A673 (cell line): ENCODE measurements at regions not wholly inside any gene's neighbourhood (a gene's known extent, or its start where the extent isn't known, plus 50 kb on each side); places are given as distances from the start of the nearest gene placed in this dataset.

Experiments
- BruUV-seq: library from RNA; stranded (reverse); fragments of 400-500 nt; replicated peaks from 2 replicates; lab custom pipeline; 2021; lab: Mats Ljungman, UMichigan
- CTCF ChIA-PET: fragments of 300-600 bp; sonication (Branson Sonifier 250); formaldehyde crosslinking; loops from one replicate; lab custom pipeline; 2022; ENCODE audit warnings: antibody characterized with exemption; lab: Charles Lee
- POLR2A ChIA-PET: fragments of 300-600 bp; sonication (Branson Sonifier 250); formaldehyde crosslinking; loops from one replicate; lab custom pipeline; 2022; ENCODE audit warnings: antibody characterized with exemption; ENCODE audit not compliant: low non-redundant PET; lab: Charles Lee
- DNase-seq: peaks from one replicate; pipeline ENCODE4 v3.0.0-alpha.2; 2015; ENCODE audit warnings: low spot score
- H3K27ac ChIP-seq: fragments of 200-600 bp; sonication (generic); 2 replicates; pipeline ENCODE4 v1.5.1; 2016; ENCODE audit warnings: mixed run types, low read depth, mild to moderate bottlenecking, mixed read lengths, antibody characterized with exemption, low read length; ENCODE audit not compliant: poor library complexity, severe bottlenecking
- H3K27me3 ChIP-seq: fragments of 200-600 bp; sonication (generic); replicated peaks from 2 replicates; pipeline ENCODE4 v1.6.1; 2017; ENCODE audit warnings: mixed run types, low read depth, mild to moderate bottlenecking, mixed read lengths, antibody characterized with exemption, low read length; ENCODE audit not compliant: insufficient read depth, poor library complexity
- H3K36me3 ChIP-seq: fragments of 200-600 bp; sonication (generic); 2 replicates; pipeline ENCODE4 v1.6.1; 2016; ENCODE audit warnings: mixed run types, mild to moderate bottlenecking, mixed read lengths, antibody characterized with exemption, low read length; ENCODE audit not compliant: insufficient read depth, poor library complexity, severe bottlenecking
- H3K4me1 ChIP-seq: fragments of 200-600 bp; sonication (generic); 2 replicates; pipeline ENCODE4 v1.6.1; 2017; ENCODE audit warnings: mixed run types, mild to moderate bottlenecking, mixed read lengths, antibody characterized with exemption, low read length; ENCODE audit not compliant: insufficient read depth, poor library complexity, severe bottlenecking
- H3K4me3 ChIP-seq: fragments of 200-600 bp; sonication (generic); 2 replicates; pipeline ENCODE4 v1.5.1; 2016; ENCODE audit warnings: low read depth, mixed run types, mild to moderate bottlenecking, mixed read lengths, low read length; ENCODE audit not compliant: poor library complexity, severe bottlenecking
- H3K9me3 ChIP-seq: fragments of 200-600 bp; sonication (generic); 2 replicates; pipeline ENCODE4 v1.6.1; 2016; ENCODE audit warnings: mixed run types, low read depth, mild to moderate bottlenecking, mixed read lengths, antibody characterized with exemption, low read length; ENCODE audit not compliant: poor library complexity, severe bottlenecking
- EZH2 ChIP-seq: fragments of 200-600 bp; sonication (generic); IDR thresholded peaks from 2 replicates; pipeline ENCODE4 v1.6.1; 2017; ENCODE audit warnings: borderline replicate concordance, low read depth, mild to moderate bottlenecking, mixed read lengths, antibody characterized with exemption, low read length; ENCODE audit not compliant: poor library complexity, severe bottlenecking
- intact Hi-C: fragments of 100-400 bp; cut with micrococcal nuclease; formaldehyde crosslinking; loops from one replicate; pipeline ENCODE4 v1.10.0; 2022; ENCODE audit not compliant: unreplicated experiment
- TF ChIP-seq, protein P1 (sequence below): fragments of 300-800, 200-600 bp; sonication (generic); conservative IDR thresholded peaks from 2 replicates; pipeline ENCODE4 v1.5.1; 2017; ENCODE audit warnings: low read depth, mild to moderate bottlenecking, antibody characterized with exemption, low read length, moderate library complexity, mixed read lengths

DNA sequence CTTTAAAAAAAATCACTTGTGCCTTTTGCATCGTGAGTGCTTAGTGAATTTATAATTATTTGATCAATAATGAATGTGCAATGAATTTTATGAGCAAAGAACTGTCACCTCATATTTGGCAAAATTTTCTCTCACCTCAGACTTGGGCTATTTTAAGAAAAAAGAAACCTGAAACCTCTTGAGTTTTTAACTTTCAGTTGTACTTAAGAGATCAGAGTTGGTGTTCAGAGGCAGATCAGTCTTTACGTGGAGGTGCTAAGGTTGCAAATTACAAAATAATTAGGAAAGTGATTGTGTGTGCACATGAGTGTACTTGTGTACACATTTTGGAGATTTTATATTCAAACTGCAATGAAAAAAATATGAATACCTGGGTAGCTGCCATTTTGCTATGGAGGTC, 218.7 kb upstream of the RBFOX1 start:
- Histone ChIP-seq H3K9me3 (no peaks in the 10 kb centered on the region), H3K27ac (no peak overlapping the region), H3K27me3 (no peaks in the 10 kb centered on the region), H3K4me3 (no peak overlapping the region), H3K4me1 (no peaks in the 10 kb centered on the region), H3K36me3 (no peaks in the 10 kb centered on the region)
- no peak for DNase-seq
- intact Hi-C loops: no loop called here
- ChIA-PET POLR2A (no interaction called here), CTCF (no interaction called here)
- no peak for TF ChIP-seq EZH2
- TF ChIP-seq, protein P1, sequence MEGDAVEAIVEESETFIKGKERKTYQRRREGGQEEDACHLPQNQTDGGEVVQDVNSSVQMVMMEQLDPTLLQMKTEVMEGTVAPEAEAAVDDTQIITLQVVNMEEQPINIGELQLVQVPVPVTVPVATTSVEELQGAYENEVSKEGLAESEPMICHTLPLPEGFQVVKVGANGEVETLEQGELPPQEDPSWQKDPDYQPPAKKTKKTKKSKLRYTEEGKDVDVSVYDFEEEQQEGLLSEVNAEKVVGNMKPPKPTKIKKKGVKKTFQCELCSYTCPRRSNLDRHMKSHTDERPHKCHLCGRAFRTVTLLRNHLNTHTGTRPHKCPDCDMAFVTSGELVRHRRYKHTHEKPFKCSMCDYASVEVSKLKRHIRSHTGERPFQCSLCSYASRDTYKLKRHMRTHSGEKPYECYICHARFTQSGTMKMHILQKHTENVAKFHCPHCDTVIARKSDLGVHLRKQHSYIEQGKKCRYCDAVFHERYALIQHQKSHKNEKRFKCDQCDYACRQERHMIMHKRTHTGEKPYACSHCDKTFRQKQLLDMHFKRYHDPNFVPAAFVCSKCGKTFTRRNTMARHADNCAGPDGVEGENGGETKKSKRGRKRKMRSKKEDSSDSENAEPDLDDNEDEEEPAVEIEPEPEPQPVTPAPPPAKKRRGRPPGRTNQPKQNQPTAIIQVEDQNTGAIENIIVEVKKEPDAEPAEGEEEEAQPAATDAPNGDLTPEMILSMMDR: no peak
- no TSS peak for BruUV-seq

DNA sequence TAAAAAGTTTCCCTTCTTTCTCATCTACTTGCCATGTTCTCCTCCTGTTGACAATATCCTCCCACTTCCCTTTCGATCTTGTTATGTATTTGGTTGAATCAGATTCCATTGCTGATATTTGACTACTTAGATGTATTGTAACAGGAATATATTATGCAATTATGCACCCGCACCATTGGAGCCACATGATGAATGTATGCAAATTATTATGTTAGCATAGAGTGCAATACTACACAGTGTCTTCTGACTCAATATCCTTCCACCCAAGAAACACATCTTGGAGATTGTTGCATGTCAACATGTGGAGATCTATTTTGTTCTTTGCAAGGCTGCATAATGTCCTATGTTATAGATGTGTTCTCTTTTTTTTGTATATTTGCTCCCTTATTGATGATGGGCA, 219.2 kb upstream of the RBFOX1 start:
- Histone ChIP-seq H3K4me1 (no peaks in the 10 kb centered on the region), H3K4me3 (no peak overlapping the region), H3K36me3 (no peaks in the 10 kb centered on the region), H3K27me3 (no peaks in the 10 kb centered on the region), H3K27ac (no peak overlapping the region), H3K9me3 (no peaks in the 10 kb centered on the region)
- no peak for TF ChIP-seq EZH2
- TF ChIP-seq, protein P1: no peak
- CTCF ChIA-PET: no interaction called here
- intact Hi-C loops: no loop called here
- BruUV-seq: no TSS peak
- POLR2A ChIA-PET: no interaction called here
- no peak for DNase-seq

DNA sequence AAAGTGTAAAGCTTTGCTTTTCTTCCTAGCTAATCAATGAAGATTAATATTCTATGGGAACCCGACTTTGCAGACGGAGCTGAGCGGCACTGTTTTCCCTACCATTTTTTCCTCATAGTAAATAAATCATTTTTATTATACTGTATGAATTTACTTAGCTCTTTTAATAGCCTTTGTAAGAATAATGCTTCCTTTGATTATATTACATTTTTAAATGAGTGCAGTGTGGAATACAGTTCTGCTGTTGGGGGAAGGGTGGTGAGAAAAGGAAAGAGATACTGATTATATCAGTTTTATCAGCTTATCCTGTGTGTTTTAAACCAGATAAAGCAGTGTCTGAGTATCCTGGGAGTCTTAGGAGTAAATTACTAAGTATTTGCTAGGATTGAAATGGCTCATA, 221.4 kb upstream of the RBFOX1 start:
- Histone ChIP-seq H3K27me3 (no peaks in the 10 kb centered on the region), H3K27ac (no peak overlapping the region), H3K36me3 (no peaks in the 10 kb centered on the region), H3K4me1 (no peaks in the 10 kb centered on the region), H3K4me3 (no peak overlapping the region), H3K9me3 (no peaks in the 10 kb centered on the region)
- TF ChIP-seq EZH2: no peak
- TF ChIP-seq, protein P1: no peak
- DNase-seq: no peak
- ChIA-PET POLR2A (no interaction called here), CTCF (no interaction called here)
- intact Hi-C loops: no loop called here
- no TSS peak for BruUV-seq
